ENCODE measurements at regions not wholly inside any gene's neighbourhood (a gene's known extent, or its start where the extent isn't known, plus 50 kb on each side); places are given as distances from the start of the nearest gene placed in this dataset.

GRCh38 chr10:36141856-36142560, 499.9 kb upstream of the FZD8 start:
- TF ChIP-seq CTCF (IDR thresholded peaks at IDR 0.05 in 4 of 5, conservative IDR thresholded peaks at IDR 0.05 in 1 of 5): no peak
- no peak for TF ChIP-seq POLR2A (IDR thresholded peaks at IDR 0.05)

Data from gastrocnemius medialis (tissue), 4 donors.